ENCODE measurements at regions not wholly inside any gene's neighbourhood (a gene's known extent, or its start where the extent isn't known, plus 50 kb on each side); places are given as distances from the start of the nearest gene placed in this dataset.

DNA sequence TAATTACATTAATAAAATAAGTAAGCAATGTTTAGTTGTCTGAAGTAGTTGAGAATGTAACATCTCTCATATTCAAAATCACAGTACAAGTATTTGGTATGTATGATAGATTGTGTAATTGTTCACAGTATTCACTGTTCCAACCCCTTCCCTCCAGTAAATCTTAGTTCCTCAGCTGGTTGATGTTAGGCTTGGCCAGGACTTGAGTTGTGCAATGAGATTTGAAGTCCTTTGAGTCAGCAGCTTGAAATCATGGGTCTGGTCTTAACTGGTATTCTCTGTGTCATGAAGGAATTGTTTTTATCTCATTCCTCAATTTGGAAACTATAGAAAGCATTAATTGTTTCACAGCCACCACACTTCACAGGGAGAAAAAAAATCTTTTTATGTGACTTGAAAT is 477.1 kb downstream of the FSCB start:
- no peak for TF ChIP-seq CTCF (IDR thresholded peaks at IDR 0.05)
- TF ChIP-seq POLR2A (IDR thresholded peaks at IDR 0.05) = no peak
